Mucosa of descending colon (tissue), 3 donors: ENCODE measurements at regions not wholly inside any gene's neighbourhood (a gene's known extent, or its start where the extent isn't known, plus 50 kb on each side); places are given as distances from the start of the nearest gene placed in this dataset.

Experiments
- ATAC-seq: fragments of 200-7000 bp; cut with Tn5 transposase; one replicate; pipeline ENCODE4 v1.9.1; 2020; ENCODE audit warnings: mild to moderate bottlenecking, moderate library complexity
- DNase-seq, 3 donors: peaks; one replicate each; pipeline ENCODE4 v3.0.0-alpha.2; 2020
- H3K36me3 ChIP-seq: fragments of 200-600 bp; one replicate; pipeline ENCODE4 v1.8.0; 2021; ENCODE audit warnings: low read depth, mild to moderate bottlenecking
- H3K4me1 ChIP-seq: fragments of 200-600 bp; one replicate; pipeline ENCODE4 v1.8.0; 2021; ENCODE audit warnings: low read depth, mild to moderate bottlenecking
- H3K4me3 ChIP-seq: fragments of 200-600 bp; one replicate; pipeline ENCODE4 v1.8.0; 2021; ENCODE audit warnings: mild to moderate bottlenecking
- H3K9me3 ChIP-seq: fragments of 200-600 bp; one replicate; pipeline ENCODE4 v1.8.0; 2021; ENCODE audit warnings: mild to moderate bottlenecking
- intact Hi-C, 2 donors: fragments of 100-400 bp; cut with DNase I in 1 of 2; cut with micrococcal nuclease in 1 of 2; formaldehyde crosslinking; loops; one replicate each; pipeline versions ENCODE4 v1.11.0 to v1.11.1; 2022; cut with DNase I, micrococcal nuclease
- TF ChIP-seq, protein P1 (sequence below): fragments of 200-600 bp; IDR thresholded peaks from one replicate; pipeline ENCODE4 v1.8.0; 2022; ENCODE audit warnings: antibody characterized with exemption, mild to moderate bottlenecking
- donor health status: DM: no; HTN: no; CAD: no; lungs with moderate emphysema.
- donor health status: DM: no; HTN: no; CAD: no.
- donor health status: DM: no; HTN: yes; CAD: no.

GRCh38 chr20:52785679-52786078, 186.5 kb upstream of the TSHZ2 start:
- DNase-seq (no peak), ATAC-seq (no peak)
- intact Hi-C loops, result no loop called here
- Histone ChIP-seq H3K4me3 (no peak overlapping the region), H3K36me3 (no peaks in the 10 kb centered on the region), H3K4me1 (no peaks in the 10 kb centered on the region), H3K9me3 (no peaks in the 10 kb centered on the region)
- TF ChIP-seq, protein P1, sequence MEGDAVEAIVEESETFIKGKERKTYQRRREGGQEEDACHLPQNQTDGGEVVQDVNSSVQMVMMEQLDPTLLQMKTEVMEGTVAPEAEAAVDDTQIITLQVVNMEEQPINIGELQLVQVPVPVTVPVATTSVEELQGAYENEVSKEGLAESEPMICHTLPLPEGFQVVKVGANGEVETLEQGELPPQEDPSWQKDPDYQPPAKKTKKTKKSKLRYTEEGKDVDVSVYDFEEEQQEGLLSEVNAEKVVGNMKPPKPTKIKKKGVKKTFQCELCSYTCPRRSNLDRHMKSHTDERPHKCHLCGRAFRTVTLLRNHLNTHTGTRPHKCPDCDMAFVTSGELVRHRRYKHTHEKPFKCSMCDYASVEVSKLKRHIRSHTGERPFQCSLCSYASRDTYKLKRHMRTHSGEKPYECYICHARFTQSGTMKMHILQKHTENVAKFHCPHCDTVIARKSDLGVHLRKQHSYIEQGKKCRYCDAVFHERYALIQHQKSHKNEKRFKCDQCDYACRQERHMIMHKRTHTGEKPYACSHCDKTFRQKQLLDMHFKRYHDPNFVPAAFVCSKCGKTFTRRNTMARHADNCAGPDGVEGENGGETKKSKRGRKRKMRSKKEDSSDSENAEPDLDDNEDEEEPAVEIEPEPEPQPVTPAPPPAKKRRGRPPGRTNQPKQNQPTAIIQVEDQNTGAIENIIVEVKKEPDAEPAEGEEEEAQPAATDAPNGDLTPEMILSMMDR, result no peak

- intact Hi-C loops, result no loop called here
- no peak for ATAC-seq
- Histone ChIP-seq H3K4me3 (no peak overlapping the region), H3K36me3 (no peaks in the 10 kb centered on the region), H3K9me3 (no peaks in the 10 kb centered on the region), H3K4me1 (no peaks in the 10 kb centered on the region)
- TF ChIP-seq, protein P1, result no peak
- peak in 1 of 3 donors; percentile 2 for DNase-seq
These were observed 188.4 kb upstream of the TSHZ2 start for GRCh38 chr20:52783769-52784168.

- intact Hi-C loops, result no loop called here
- TF ChIP-seq, protein P1, result no peak
- H3K9me3 ChIP-seq, result no peaks in the 10 kb centered on the region
- no peaks in the 10 kb centered on the region for H3K4me1 ChIP-seq
- no peaks in the 10 kb centered on the region for H3K36me3 ChIP-seq
- ATAC-seq (no peak), DNase-seq (no peak)
- no peak overlapping the region for H3K4me3 ChIP-seq
These were observed 191.7 kb upstream of the TSHZ2 start for GRCh38 chr20:52780462-52780861.

DNA sequence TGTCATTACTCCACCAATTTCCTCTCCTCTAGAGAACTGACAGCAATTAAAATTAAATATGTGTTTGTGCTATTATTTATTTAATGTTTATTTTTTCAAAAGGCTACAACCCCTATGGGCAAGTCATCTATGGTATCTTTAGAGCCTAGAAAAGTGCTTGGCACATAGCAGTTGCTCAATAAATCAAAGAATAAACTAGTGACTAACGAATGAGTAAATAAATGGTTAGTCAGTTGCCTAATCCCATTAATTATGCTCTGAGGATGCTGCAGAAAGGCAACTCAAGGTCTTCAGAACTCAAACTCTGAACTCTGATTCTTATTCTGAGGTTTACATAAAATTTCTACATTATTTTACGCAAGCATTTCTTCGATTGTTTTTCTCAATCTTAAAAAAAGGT, 193.0 kb upstream of the TSHZ2 start:
- TF ChIP-seq, protein P1, result no peak
- DNase-seq (no peak), ATAC-seq (no peak)
- Histone ChIP-seq H3K4me1 (no peaks in the 10 kb centered on the region), H3K9me3 (no peaks in the 10 kb centered on the region), H3K4me3 (no peak overlapping the region), H3K36me3 (no peaks in the 10 kb centered on the region)
- intact Hi-C loops, result no loop called here

DNA sequence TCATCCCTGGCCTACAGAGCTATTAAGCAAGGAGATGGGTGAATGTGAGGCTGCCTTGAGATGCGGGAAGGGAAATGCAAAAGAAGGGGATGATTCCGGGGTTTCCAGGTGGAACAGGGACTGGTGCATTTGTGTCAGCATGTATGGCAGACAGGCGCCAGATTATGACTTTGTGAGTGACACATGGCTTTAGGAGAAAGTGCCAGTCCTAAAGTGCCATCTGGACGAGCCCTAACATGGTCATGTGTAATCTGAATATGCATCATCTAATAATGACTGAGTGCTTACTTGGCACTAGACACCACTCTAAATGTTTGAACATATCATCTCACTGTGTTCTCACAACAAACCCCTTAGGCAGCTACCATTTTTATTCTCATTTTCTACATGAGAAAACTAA, 195.0 kb upstream of the TSHZ2 start:
- TF ChIP-seq, protein P1, result no peak
- no peaks in the 10 kb centered on the region for H3K9me3 ChIP-seq
- no peak overlapping the region for H3K4me3 ChIP-seq
- no peak for ATAC-seq
- no peaks in the 10 kb centered on the region for H3K4me1 ChIP-seq
- H3K36me3 ChIP-seq, result no peaks in the 10 kb centered on the region
- intact Hi-C loops, result no loop called here
- no peak for DNase-seq

GRCh38 chr20:52775786-52776185, 196.4 kb upstream of the TSHZ2 start:
- intact Hi-C loops, result no loop called here
- no peak for ATAC-seq

More at GRCh38 chr20:52775786-52776185, 196.4 kb upstream of the TSHZ2 start:
- Histone ChIP-seq H3K36me3 (no peaks in the 10 kb centered on the region), H3K9me3 (no peaks in the 10 kb centered on the region), H3K4me3 (no peak overlapping the region), H3K4me1 (no peaks in the 10 kb centered on the region)
- TF ChIP-seq, protein P1, result no peak
- DNase-seq, result no peak
